ENCODE measurements at regions not wholly inside any gene's neighbourhood (a gene's known extent, or its start where the extent isn't known, plus 50 kb on each side); places are given as distances from the start of the nearest gene placed in this dataset.
"Not testable (repeated sequence)": the region's sequence is repeated elsewhere in the genome, so short reads cannot be mapped to it uniquely, and the experiment has no call there.

DNA sequence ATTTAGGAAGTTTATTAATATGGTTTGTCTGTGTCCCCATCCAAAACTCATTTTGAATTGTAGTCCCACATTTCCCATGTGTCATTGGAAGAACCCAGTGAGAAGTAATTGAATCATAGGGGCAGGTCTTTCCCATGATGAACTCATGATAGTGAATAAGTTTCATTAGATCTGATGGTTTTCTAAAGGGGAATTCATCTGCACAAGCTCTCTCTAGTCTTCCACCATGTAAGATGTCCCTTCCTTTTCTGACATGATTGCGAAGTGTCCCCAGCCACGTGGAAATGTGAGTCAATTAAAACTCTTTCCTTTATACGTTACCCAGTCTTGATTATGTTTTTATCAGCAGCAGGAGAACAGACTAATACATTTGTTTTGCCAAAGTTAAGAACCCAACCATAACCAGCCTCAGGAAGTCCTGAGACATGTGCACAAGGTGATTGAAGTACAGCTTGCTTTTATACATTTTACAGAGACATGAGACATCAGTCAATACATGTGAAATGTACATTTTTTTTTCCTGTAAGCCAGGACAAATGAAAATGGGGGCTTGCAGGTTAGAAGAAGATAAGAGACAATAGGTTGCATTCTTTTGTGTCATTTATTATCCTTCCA, 1136.7 kb downstream of the TMEM121 start:
- H3K4me1 Mint-ChIP-seq (ENCODE audit: low read depth, unreplicated experiment) = no peaks in the 10 kb centered on the region
- TF ChIP-seq EZH2 (IDR thresholded peaks at IDR 0.05; ENCODE audit: insufficient read depth, low read length) = no peak
- TF ChIP-seq CTCF (IDR thresholded peaks at IDR 0.05; ENCODE audit: insufficient read depth, low read depth, low read length) = no peak
- Histone ChIP-seq H3K27ac (ENCODE audit: low read depth, low read length) (no peak overlapping the region), H3K36me3 (ENCODE audit: insufficient read depth, low read length) (no peaks in the 10 kb centered on the region), H2AFZ (ENCODE audit: low read depth, low read length) (no peak overlapping the region), H3K9me3 (ENCODE audit: insufficient read depth, low read depth, low read length) (no peaks in the 10 kb centered on the region), H3K4me1 (ENCODE audit: insufficient read depth, low read length) (no peaks in the 10 kb centered on the region), H3K9ac (ENCODE audit: low read length) (no peak overlapping the region), H3K4me3 (ENCODE audit: insufficient read depth, low read depth, low read length) (no peak overlapping the region), H3K27me3 (ENCODE audit: insufficient read depth, low read length) (no peaks in the 10 kb centered on the region), H3K79me2 (ENCODE audit: insufficient read depth, low read length) (no peaks in the 10 kb centered on the region), H3K4me2 (ENCODE audit: low read length) (no peak overlapping the region), H4K20me1 (ENCODE audit: insufficient read depth, low read length) (no peaks in the 10 kb centered on the region)
- no peaks in the 10 kb centered on the region for H3K27me3 Mint-ChIP-seq (ENCODE audit: low read depth, unreplicated experiment)
- DNase-seq (ENCODE audit: low read depth) = no peak
- FAIRE-seq = no peak
- H3K4me3 Mint-ChIP-seq (ENCODE audit: unreplicated experiment) = no peak overlapping the region
- H3K36me3 Mint-ChIP-seq (ENCODE audit: low read depth, unreplicated experiment) = no peaks in the 10 kb centered on the region
- H3K9me3 Mint-ChIP-seq (ENCODE audit: unreplicated experiment) = peaks cover 13% of the 10 kb centered on the region
- no peak overlapping the region for H3K27ac Mint-ChIP-seq (ENCODE audit: unreplicated experiment)

DNA sequence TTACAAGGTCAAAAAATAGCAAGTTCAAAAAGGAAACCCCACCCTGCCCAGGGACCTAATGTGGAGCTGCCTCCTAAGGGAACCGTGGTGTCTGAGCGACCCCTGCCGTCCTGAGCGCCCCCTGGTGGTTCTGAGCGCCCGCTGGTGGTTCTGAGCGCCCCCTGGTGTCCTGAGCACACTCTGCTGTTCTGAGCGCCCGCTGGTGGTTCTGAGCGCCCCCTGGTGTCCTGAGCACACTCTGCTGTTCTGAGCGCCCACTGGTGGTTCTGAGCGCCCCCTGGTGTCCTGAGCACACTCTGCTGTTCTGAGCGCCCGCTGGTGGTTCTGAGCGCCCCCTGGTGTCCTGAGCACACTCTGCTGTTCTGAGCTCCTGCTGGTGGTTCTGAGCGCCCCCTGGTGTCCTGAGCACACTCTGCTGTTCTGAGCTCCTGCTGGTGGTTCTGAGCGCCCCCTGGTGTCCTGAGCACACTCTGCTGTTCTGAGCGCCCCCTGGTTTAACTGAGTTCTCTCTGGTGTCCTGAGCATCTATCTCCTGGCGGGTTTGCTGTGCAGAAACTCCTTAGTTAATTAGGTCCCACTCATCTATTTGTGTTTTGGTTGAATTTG, 1137.5 kb downstream of the TMEM121 start:
- H3K9me3 ChIP-seq (ENCODE audit: insufficient read depth, low read depth, low read length); H3K27ac Mint-ChIP-seq (ENCODE audit: unreplicated experiment); H3K27ac ChIP-seq (ENCODE audit: low read depth, low read length); H2AFZ ChIP-seq (ENCODE audit: low read depth, low read length); H3K9ac ChIP-seq (ENCODE audit: low read length); H3K4me3 Mint-ChIP-seq (ENCODE audit: unreplicated experiment); H3K27me3 Mint-ChIP-seq (ENCODE audit: low read depth, unreplicated experiment); DNase-seq (ENCODE audit: low read depth); H3K4me3 ChIP-seq (ENCODE audit: insufficient read depth, low read depth, low read length); H3K27me3 ChIP-seq (ENCODE audit: insufficient read depth, low read length); FAIRE-seq; H3K79me2 ChIP-seq (ENCODE audit: insufficient read depth, low read length); H3K4me2 ChIP-seq (ENCODE audit: low read length); H3K4me1 ChIP-seq (ENCODE audit: insufficient read depth, low read length); H3K36me3 ChIP-seq (ENCODE audit: insufficient read depth, low read length); H3K4me1 Mint-ChIP-seq (ENCODE audit: low read depth, unreplicated experiment); H3K36me3 Mint-ChIP-seq (ENCODE audit: low read depth, unreplicated experiment); H4K20me1 ChIP-seq (ENCODE audit: insufficient read depth, low read length): not testable (repeated sequence)
- H3K9me3 Mint-ChIP-seq (ENCODE audit: unreplicated experiment) = peaks cover 13% of the 10 kb centered on the region
- TF ChIP-seq CTCF (IDR thresholded peaks at IDR 0.05; ENCODE audit: insufficient read depth, low read depth, low read length) = peak; percentile 14

- H3K4me3 ChIP-seq (ENCODE audit: insufficient read depth, low read depth, low read length) = no peak overlapping the region
- FAIRE-seq = no peak
- no peaks in the 10 kb centered on the region for H3K36me3 ChIP-seq (ENCODE audit: insufficient read depth, low read length)
- DNase-seq (ENCODE audit: low read depth) = no peak
- no peaks in the 10 kb centered on the region for H3K4me1 Mint-ChIP-seq (ENCODE audit: low read depth, unreplicated experiment)
- no peak overlapping the region for H3K27ac Mint-ChIP-seq (ENCODE audit: unreplicated experiment)
- H2AFZ ChIP-seq (ENCODE audit: low read depth, low read length) = no peak overlapping the region
- H3K4me1 ChIP-seq (ENCODE audit: insufficient read depth, low read length) = no peaks in the 10 kb centered on the region
- peaks cover 4% of the 10 kb centered on the region for H3K9me3 ChIP-seq (ENCODE audit: insufficient read depth, low read depth, low read length)
- no peak overlapping the region for H3K4me3 Mint-ChIP-seq (ENCODE audit: unreplicated experiment)
- H3K27ac ChIP-seq (ENCODE audit: low read depth, low read length) = no peak overlapping the region
- H3K27me3 Mint-ChIP-seq (ENCODE audit: low read depth, unreplicated experiment) = no peaks in the 10 kb centered on the region
- TF ChIP-seq EZH2 (IDR thresholded peaks at IDR 0.05; ENCODE audit: insufficient read depth, low read length) (no peak), CTCF (IDR thresholded peaks at IDR 0.05; ENCODE audit: insufficient read depth, low read depth, low read length) (no peak)
- H3K9me3 Mint-ChIP-seq (ENCODE audit: unreplicated experiment) = peaks cover 9% of the 10 kb centered on the region
- H3K4me2 ChIP-seq (ENCODE audit: low read length) = no peak overlapping the region
- no peaks in the 10 kb centered on the region for H3K27me3 ChIP-seq (ENCODE audit: insufficient read depth, low read length)
- no peaks in the 10 kb centered on the region for H3K79me2 ChIP-seq (ENCODE audit: insufficient read depth, low read length)
- H3K36me3 Mint-ChIP-seq (ENCODE audit: low read depth, unreplicated experiment) = no peaks in the 10 kb centered on the region
- no peaks in the 10 kb centered on the region for H4K20me1 ChIP-seq (ENCODE audit: insufficient read depth, low read length)
- H3K9ac ChIP-seq (ENCODE audit: low read length) = no peak overlapping the region
These were observed 1139.4 kb downstream of the TMEM121 start for GRCh38 chr14:106665814-106666213.
